Endodermal cell (in vitro differentiated cells): ENCODE measurements at regions not wholly inside any gene's neighbourhood (a gene's known extent, or its start where the extent isn't known, plus 50 kb on each side); places are given as distances from the start of the nearest gene placed in this dataset.

Source experiments
- DNase-seq: peaks from one replicate; pipeline ENCODE4 v3.0.0-alpha.2; 2017
- H3K27ac ChIP-seq: 2 replicates; pipeline ENCODE4 v1.5.1; 2013; ENCODE audit warnings: mild to moderate bottlenecking, low read depth, low read length, moderate library complexity
- H3K27me3 ChIP-seq: 2 replicates; pipeline ENCODE4 v1.6.1; 2013; ENCODE audit warnings: mild to moderate bottlenecking, low read length, moderate library complexity; ENCODE audit not compliant: insufficient read depth, control insufficient read depth, poor library complexity, severe bottlenecking
- H3K36me3 ChIP-seq: 2 replicates; pipeline ENCODE4 v1.7.0; 2013; ENCODE audit warnings: mild to moderate bottlenecking, low read length, moderate library complexity; ENCODE audit not compliant: control insufficient read depth, insufficient read depth
- H3K4me1 ChIP-seq: one replicate; pipeline ENCODE4 v1.7.0; 2013; ENCODE audit warnings: low read length; ENCODE audit not compliant: control insufficient read depth, insufficient read depth
- H3K4me3 ChIP-seq: 2 replicates; pipeline ENCODE4 v1.5.1; 2013; ENCODE audit warnings: mild to moderate bottlenecking, low read length, moderate library complexity
- H3K9ac ChIP-seq: 2 replicates; pipeline ENCODE4 v1.6.1; 2013; ENCODE audit warnings: mild to moderate bottlenecking, low read length, moderate library complexity; ENCODE audit not compliant: poor library complexity, severe bottlenecking; ENCODE audit errors: extremely low read depth
- H3K9me3 ChIP-seq: 2 replicates; pipeline ENCODE4 v1.6.1; 2013; ENCODE audit warnings: mild to moderate bottlenecking, low read length, moderate library complexity; ENCODE audit not compliant: control insufficient read depth
- H3K27ac Mint-ChIP-seq: 2 replicates; pipeline ENCODE4 v1.8.0; 2020; ENCODE audit warnings: mixed read lengths
- H3K27me3 Mint-ChIP-seq: 2 replicates; pipeline ENCODE4 v1.8.0; 2021; ENCODE audit warnings: mild to moderate bottlenecking, mixed read lengths; ENCODE audit not compliant: insufficient read depth
- H3K36me3 Mint-ChIP-seq: 2 replicates; pipeline ENCODE4 v1.8.0; 2020; ENCODE audit warnings: low read depth, mixed read lengths
- H3K4me1 Mint-ChIP-seq: 2 replicates; pipeline ENCODE4 v1.8.0; 2020; ENCODE audit warnings: mixed read lengths
- H3K4me3 Mint-ChIP-seq: 2 replicates; pipeline ENCODE4 v1.8.0; 2020; ENCODE audit warnings: mild to moderate bottlenecking, moderate library complexity, mixed read lengths
- H3K9me3 Mint-ChIP-seq: 2 replicates; pipeline ENCODE4 v1.8.0; 2020; ENCODE audit warnings: mild to moderate bottlenecking, mixed read lengths
- WGBS, 2 experiments: methylation state at CpG; one replicate each; pipeline versions ENCODE4 v1.1.5 to v1.1.7; 2013; ENCODE audit warnings: missing lambda C conversion rate in 2 of 2, mixed read lengths in 1 of 2; ENCODE audit not compliant: insufficient coverage in 1 of 2, insufficient read length in 1 of 2; 5-methylcytosine and 5-hydroxymethylcytosine counted together
- TF ChIP-seq, protein P1 (sequence below): fragments of 200-600 bp; sonication (generic); conservative IDR thresholded peaks from 2 replicates; pipeline ENCODE4 v1.5.0; 2021; ENCODE audit warnings: antibody characterized with exemption, mild to moderate bottlenecking

DNA sequence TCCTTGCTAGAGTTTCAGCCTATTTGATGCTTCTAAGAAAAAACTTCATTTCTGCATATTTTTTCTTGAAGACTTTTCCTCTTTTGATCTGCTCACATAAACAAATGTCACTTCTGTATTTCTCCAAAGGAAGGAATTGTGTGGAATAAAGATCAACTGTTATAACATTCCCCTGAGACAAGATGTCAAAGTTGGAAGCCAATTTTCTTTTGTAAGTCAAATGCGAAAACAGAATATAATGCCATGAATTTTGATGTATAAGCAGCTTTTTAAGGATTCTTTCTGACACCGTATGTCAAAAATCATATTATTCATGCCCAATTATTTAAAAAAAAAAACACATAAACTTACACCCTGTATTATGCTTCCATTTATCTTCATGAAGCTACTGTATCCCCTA lies 70.3 kb upstream of the NHSL1 start:
- Histone ChIP-seq H3K9ac (no peak overlapping the region), H3K9me3 (no peaks in the 10 kb centered on the region), H3K27ac (no peak overlapping the region), H3K4me1 (peaks cover 10% of the 10 kb centered on the region), H3K4me3 (peak overlapping the region; percentile 82), H3K36me3 (no peaks in the 10 kb centered on the region), H3K27me3 (no peaks in the 10 kb centered on the region)
- WGBS, 2 experiments = 88 to 98% methylated on average over 1 to 2 of the region's 2 CpGs
- Mint-ChIP-seq H3K4me3 (no peak overlapping the region), H3K36me3 (no peaks in the 10 kb centered on the region), H3K27ac (no peak overlapping the region), H3K4me1 (peaks cover 10% of the 10 kb centered on the region), H3K27me3 (peaks cover 16% of the 10 kb centered on the region), H3K9me3 (no peaks in the 10 kb centered on the region)
- no peak for DNase-seq
- TF ChIP-seq, protein P1, sequence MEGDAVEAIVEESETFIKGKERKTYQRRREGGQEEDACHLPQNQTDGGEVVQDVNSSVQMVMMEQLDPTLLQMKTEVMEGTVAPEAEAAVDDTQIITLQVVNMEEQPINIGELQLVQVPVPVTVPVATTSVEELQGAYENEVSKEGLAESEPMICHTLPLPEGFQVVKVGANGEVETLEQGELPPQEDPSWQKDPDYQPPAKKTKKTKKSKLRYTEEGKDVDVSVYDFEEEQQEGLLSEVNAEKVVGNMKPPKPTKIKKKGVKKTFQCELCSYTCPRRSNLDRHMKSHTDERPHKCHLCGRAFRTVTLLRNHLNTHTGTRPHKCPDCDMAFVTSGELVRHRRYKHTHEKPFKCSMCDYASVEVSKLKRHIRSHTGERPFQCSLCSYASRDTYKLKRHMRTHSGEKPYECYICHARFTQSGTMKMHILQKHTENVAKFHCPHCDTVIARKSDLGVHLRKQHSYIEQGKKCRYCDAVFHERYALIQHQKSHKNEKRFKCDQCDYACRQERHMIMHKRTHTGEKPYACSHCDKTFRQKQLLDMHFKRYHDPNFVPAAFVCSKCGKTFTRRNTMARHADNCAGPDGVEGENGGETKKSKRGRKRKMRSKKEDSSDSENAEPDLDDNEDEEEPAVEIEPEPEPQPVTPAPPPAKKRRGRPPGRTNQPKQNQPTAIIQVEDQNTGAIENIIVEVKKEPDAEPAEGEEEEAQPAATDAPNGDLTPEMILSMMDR = no peak

DNA sequence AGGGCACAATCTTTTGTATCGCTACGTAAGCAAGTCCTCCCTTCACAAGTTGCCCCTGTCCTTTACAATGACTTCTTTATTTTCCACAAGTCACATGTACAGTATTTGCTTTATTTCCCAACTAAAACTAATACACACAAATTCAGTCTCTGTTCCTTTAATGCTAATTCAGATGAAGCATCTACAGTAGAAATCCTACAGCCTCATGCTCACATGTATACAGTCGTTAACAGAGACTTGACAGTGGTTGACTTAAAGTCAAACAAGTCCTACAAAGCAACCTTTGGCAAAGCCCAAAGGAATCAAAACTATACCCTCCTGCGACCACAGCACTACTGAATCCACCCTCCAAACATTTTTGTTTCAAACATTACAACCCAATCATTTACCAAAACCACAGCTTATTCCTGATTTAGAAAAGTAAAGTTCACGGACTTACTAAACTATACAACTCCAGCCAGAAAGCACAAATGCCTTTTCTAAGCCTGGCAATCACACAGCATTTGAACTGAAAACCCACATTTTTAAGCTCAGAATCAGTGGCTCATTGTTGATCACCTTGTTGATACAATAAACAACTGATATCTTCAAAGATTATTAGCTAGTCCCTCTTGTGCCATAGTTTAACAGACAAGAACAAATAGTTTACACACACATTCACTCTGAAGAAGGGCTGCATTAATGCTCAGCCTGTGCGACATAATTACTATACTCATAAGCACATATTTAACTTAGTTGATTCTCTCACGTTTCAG lies 70.9 kb upstream of the NHSL1 start:
- Mint-ChIP-seq H3K36me3 (no peaks in the 10 kb centered on the region), H3K4me1 (peaks cover 10% of the 10 kb centered on the region), H3K27ac (no peak overlapping the region), H3K4me3 (no peak overlapping the region), H3K27me3 (peaks cover 10% of the 10 kb centered on the region), H3K9me3 (no peaks in the 10 kb centered on the region)
- H3K36me3 ChIP-seq = no peaks in the 10 kb centered on the region
- H3K9me3 ChIP-seq = no peaks in the 10 kb centered on the region
- H3K4me3 ChIP-seq = peak overlapping the region; percentile 82
- H3K27ac ChIP-seq = peak overlapping the region; percentile 67
- H3K4me1 ChIP-seq = peaks cover 10% of the 10 kb centered on the region
- no peaks in the 10 kb centered on the region for H3K27me3 ChIP-seq
- DNase-seq = no peak
- TF ChIP-seq, protein P1 = no peak
- WGBS, 2 experiments = 70 to 71% methylated on average over 5 to 7 of the region's 7 CpGs
- H3K9ac ChIP-seq = no peak overlapping the region

DNA sequence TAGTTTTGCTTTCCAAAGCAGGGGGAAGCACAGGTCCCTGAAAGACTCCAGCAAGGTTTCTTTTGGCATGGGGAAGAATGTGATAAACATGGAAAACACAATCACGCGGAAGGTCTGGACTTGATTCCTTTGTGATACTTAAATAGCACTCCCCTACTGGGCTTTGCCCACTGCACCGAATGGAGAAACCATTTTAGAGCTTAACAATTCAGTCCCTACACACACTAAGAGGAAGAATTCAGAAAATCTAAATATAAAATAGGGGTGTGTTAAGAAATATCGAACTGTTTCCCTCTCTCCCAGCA lies 71.4 kb upstream of the NHSL1 start:
- TF ChIP-seq, protein P1 = no peak
- H3K4me3 Mint-ChIP-seq = no peak overlapping the region
- DNase-seq = no peak
- no peaks in the 10 kb centered on the region for H3K27me3 ChIP-seq
- no peaks in the 10 kb centered on the region for H3K9me3 Mint-ChIP-seq
- 35 to 53% methylated on average over 2 to 4 of the region's 4 CpGs for WGBS, 2 experiments
- H3K27ac ChIP-seq = peak overlapping the region; percentile 67
- H3K9me3 ChIP-seq = no peaks in the 10 kb centered on the region
- no peaks in the 10 kb centered on the region for H3K36me3 Mint-ChIP-seq
- no peak overlapping the region for H3K27ac Mint-ChIP-seq
- no peaks in the 10 kb centered on the region for H3K36me3 ChIP-seq
- peaks cover 7% of the 10 kb centered on the region for H3K27me3 Mint-ChIP-seq
- H3K9ac ChIP-seq = no peak overlapping the region
- H3K4me1 ChIP-seq = peaks cover 10% of the 10 kb centered on the region
- H3K4me3 ChIP-seq = peak overlapping the region; percentile 82
- peaks cover 10% of the 10 kb centered on the region for H3K4me1 Mint-ChIP-seq
